PFSK-1 (cell line): ENCODE measurements at regions not wholly inside any gene's neighbourhood (a gene's known extent, or its start where the extent isn't known, plus 50 kb on each side); places are given as distances from the start of the nearest gene placed in this dataset.

Experiments
- FOXP2 ChIP-seq: optimal IDR thresholded peaks from 2 replicates; pipeline ENCODE3; 2011; ENCODE audit warnings: borderline replicate concordance, control low read depth, inconsistent platforms; ENCODE audit not compliant: insufficient read depth; ENCODE audit errors: extremely low read length, extremely low read depth
- POLR2AphosphoS5 ChIP-seq: IDR thresholded peaks from 2 replicates; pipeline ENCODE4 v1.6.1; 2012; ENCODE audit warnings: low read depth, mild to moderate bottlenecking, control low read depth, low read length, moderate library complexity
- REST ChIP-seq, 2 experiments: IDR thresholded peaks; 2 replicates each; pipeline versions ENCODE4 v1.6.1 to v1.8.0; 2011 to 2012; ENCODE audit warnings: low read depth in 2 of 2, low read length in 2 of 2, control low read depth in 1 of 2, inconsistent platforms in 1 of 2, mild to moderate bottlenecking in 1 of 2, moderate library complexity in 1 of 2; ENCODE audit not compliant: insufficient read depth in 1 of 2
- SIN3A ChIP-seq: IDR thresholded peaks from 2 replicates; pipeline ENCODE4 v1.6.1; 2012; ENCODE audit warnings: mild to moderate bottlenecking, low read length, moderate library complexity, borderline replicate concordance; ENCODE audit not compliant: insufficient read depth
- TAF1 ChIP-seq: IDR thresholded peaks from 2 replicates; pipeline ENCODE4 v1.6.1; 2012; ENCODE audit warnings: low read length, control low read depth, borderline replicate concordance; ENCODE audit not compliant: insufficient read depth

- no peak for TF ChIP-seq REST (IDR thresholded peaks at IDR 0.05; ENCODE audit: insufficient read depth in 1 of 2, low read depth in 2 of 2, low read length in 2 of 2)
- TF ChIP-seq POLR2AphosphoS5 = no peak
- no peak for TF ChIP-seq TAF1
- no peak for TF ChIP-seq FOXP2
- TF ChIP-seq SIN3A = no peak
These were observed 170.9 kb downstream of the SEC61B start for GRCh38 chr9:99392986-99393385.

DNA sequence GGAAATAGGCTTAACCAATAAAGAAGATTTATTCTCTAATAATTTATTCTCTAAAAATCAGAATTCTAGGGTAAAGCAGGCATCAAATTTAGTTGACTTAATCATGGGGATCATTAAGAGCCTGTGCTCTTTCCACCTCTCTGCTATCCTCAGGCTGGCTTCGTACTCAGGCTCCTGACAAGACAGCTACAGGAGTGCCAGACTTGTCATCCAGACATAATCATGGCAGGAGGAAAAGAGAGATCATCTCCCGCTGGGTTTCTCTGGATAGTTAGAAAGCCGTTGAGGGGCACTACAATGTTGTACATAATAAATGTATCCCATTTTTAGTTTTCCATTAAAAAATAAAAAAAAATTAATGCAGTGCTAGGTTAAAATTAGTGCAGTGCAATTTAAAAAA lies 171.9 kb downstream of the SEC61B start:
- TF ChIP-seq POLR2AphosphoS5 (no peak), FOXP2 (no peak), SIN3A (no peak), REST (IDR thresholded peaks at IDR 0.05; ENCODE audit: insufficient read depth in 1 of 2, low read depth in 2 of 2, low read length in 2 of 2) (no peak), TAF1 (no peak)

DNA sequence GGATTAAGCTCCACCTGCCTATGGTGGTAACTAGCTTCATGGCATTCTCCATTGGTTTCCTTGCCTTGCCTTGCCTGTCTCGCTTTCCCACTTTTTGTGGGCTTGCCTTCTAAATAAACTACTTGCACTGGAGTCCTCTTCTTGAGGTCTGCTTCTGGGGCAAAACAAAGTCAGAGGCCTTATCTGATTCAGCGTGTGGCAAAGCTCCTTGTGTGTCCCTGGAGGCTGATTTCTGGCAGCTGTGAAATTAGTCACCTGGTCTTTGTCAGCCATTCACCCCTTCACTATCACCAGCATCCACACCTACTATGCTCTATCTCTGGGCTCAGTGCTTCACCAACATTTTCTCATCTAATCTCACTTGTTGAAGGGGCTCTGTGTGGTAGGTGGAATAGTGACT lies 176.2 kb downstream of the SEC61B start:
- TF ChIP-seq REST (IDR thresholded peaks at IDR 0.05; ENCODE audit: insufficient read depth in 1 of 2, low read depth in 2 of 2, low read length in 2 of 2) (no peak), POLR2AphosphoS5 (no peak), SIN3A (no peak), FOXP2 (no peak), TAF1 (no peak)

GRCh38 chr9:99399474-99399873 lies 177.4 kb downstream of the SEC61B start:
- no peak for TF ChIP-seq REST (IDR thresholded peaks at IDR 0.05; ENCODE audit: insufficient read depth in 1 of 2, low read depth in 2 of 2, low read length in 2 of 2)
- TF ChIP-seq SIN3A = no peak
- TF ChIP-seq POLR2AphosphoS5 = no peak
- no peak for TF ChIP-seq FOXP2
- no peak for TF ChIP-seq TAF1

GRCh38 chr9:99400184-99400731 lies 178.2 kb downstream of the SEC61B start:
- no peak for TF ChIP-seq REST (IDR thresholded peaks at IDR 0.05; ENCODE audit: insufficient read depth in 1 of 2, low read depth in 2 of 2, low read length in 2 of 2)
- TF ChIP-seq TAF1 = no peak
- TF ChIP-seq SIN3A = no peak
- TF ChIP-seq POLR2AphosphoS5 = no peak
- TF ChIP-seq FOXP2 = no peak
